ENCODE measurements at regions not wholly inside any gene's neighbourhood (a gene's known extent, or its start where the extent isn't known, plus 50 kb on each side); places are given as distances from the start of the nearest gene placed in this dataset.

DNA sequence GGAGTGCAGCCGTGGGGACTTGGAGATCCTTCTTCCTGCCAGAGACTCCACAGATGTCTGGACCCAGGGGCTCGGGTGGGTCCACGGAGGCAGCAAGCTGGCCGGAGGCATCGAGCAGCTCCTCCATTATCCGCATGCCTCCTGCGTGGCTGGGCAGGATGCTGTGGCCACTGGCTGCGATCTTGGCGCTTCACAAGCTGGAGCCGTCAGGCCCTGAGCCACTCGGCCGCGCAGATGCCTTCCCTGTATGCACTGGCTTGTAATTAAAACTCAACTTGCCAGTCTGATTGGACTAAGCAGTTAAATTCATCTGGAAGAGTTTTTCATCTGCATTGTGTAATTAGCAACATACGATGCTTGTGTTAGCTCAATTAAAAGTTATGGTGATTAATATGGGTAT lies 151.5 kb downstream of the AACS start (continued):
- TF ChIP-seq FOXK2 (IDR thresholded peaks at IDR 0.05) (no peak), NFYB (IDR thresholded peaks at IDR 0.05; ENCODE audit: insufficient read depth, low read depth, low read length) (no peak)

DNA sequence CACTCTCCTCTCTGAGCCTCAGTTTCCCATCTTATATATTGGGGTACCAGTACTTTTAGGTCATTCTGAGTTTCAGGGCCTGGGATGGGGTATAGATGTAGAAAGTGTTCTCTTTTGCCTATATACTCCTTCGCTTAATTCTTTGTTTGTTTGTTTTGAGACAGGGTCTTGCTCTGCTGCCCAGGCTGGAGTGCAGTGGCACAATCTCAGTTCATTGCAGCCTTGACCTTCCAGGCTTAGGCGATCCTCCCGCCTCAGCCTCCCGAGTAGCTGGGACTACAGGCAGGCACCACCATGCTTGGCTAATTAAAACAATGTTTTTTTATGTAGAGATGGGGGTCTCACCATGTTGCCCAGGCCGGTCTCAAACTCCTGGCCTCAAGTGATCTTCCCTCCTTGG lies 152.1 kb downstream of the AACS start:
- DNase-seq (ENCODE audit: low read depth, low spot score), result no peak
- no peaks in the 10 kb centered on the region for H3K79me2 ChIP-seq (ENCODE audit: control insufficient read depth, insufficient read depth, low read length)
- no peaks in the 10 kb centered on the region for H3K4me1 ChIP-seq (ENCODE audit: control insufficient read depth, insufficient read depth, low read length)
- no peak for ATAC-seq
- no peak overlapping the region for H3K4me2 ChIP-seq (ENCODE audit: control insufficient read depth, insufficient read depth)
- no peaks in the 10 kb centered on the region for H3K9me3 ChIP-seq (replicated peaks; ENCODE audit: control insufficient read depth, insufficient read depth, low read length)
- no peak overlapping the region for H3K9ac ChIP-seq (ENCODE audit: control insufficient read depth, insufficient read depth, low read length)
- WGBS (ENCODE audit: insufficient coverage, insufficient replicate concordance, low lambda C conversion rate, missing lambda C conversion rate), result 22% methylated on average over 5 of the region's 5 CpGs
- no peak overlapping the region for H3K27ac ChIP-seq (ENCODE audit: control insufficient read depth, insufficient read depth)
- no TSS peak for BruUV-seq (replicated peaks)
- H2AFZ ChIP-seq (ENCODE audit: control insufficient read depth, low read depth, low read length), result no peak overlapping the region
- intact Hi-C loops (cut with micrococcal nuclease; ENCODE audit: unreplicated experiment) (no loop called here), in situ Hi-C loops (cut with MboI) (no loop called here)
- H3K4me3 ChIP-seq, result no peak overlapping the region
- CTCF ChIA-PET, result no interaction called here
- RAD21 ChIA-PET (ENCODE audit: unreplicated experiment), result no interaction called here
- POLR2A ChIA-PET, result no interaction called here
- SMC1A ChIA-PET (ENCODE audit: uncharacterized antibody, unreplicated experiment), result no interaction called here
- FAIRE-seq, result no peak
- H4K20me1 ChIP-seq (ENCODE audit: control insufficient read depth, insufficient read depth), result no peaks in the 10 kb centered on the region; the same call in 1 of the 2 replicates
- TF ChIP-seq HCFC1 (IDR thresholded peaks at IDR 0.05; ENCODE audit: low read length) (no peak), YBX1 (IDR thresholded peaks at IDR 0.05) (no peak), RAD21 (IDR thresholded peaks at IDR 0.05; ENCODE audit: insufficient read depth, low read depth, low read length) (no peak), STAT3 (IDR thresholded peaks at IDR 0.05; ENCODE audit: low read depth, low read length) (no peak), ZBED1 (IDR thresholded peaks at IDR 0.05; ENCODE audit: borderline replicate concordance) (no peak), EED (IDR thresholded peaks at IDR 0.05; ENCODE audit: low read depth) (no peak), CREM (IDR thresholded peaks at IDR 0.05; ENCODE audit: low read depth) (no peak), RAD51 (IDR thresholded peaks at IDR 0.05) (no peak), SMARCA5 (IDR thresholded peaks at IDR 0.05) (no peak), JUNB (IDR thresholded peaks at IDR 0.05) (no peak), YY1 (IDR thresholded peaks at IDR 0.05; ENCODE audit: low read depth, low read length) (no peak), ZSCAN29 (IDR thresholded peaks at IDR 0.05) (no peak), PAX8 (IDR thresholded peaks at IDR 0.05) (no peak), CHD1 (IDR thresholded peaks at IDR 0.05; ENCODE audit: low read depth, low read length) (no peak), HDGF (IDR thresholded peaks at IDR 0.05) (no peak), BMI1 (IDR thresholded peaks at IDR 0.05; ENCODE audit: borderline replicate concordance) (no peak), MYC (IDR thresholded peaks at IDR 0.05; ENCODE audit: insufficient read depth, insufficient read length, insufficient replicate concordance, low read length, severe bottlenecking) (no peak)
- TF ChIP-seq, protein P1, sequence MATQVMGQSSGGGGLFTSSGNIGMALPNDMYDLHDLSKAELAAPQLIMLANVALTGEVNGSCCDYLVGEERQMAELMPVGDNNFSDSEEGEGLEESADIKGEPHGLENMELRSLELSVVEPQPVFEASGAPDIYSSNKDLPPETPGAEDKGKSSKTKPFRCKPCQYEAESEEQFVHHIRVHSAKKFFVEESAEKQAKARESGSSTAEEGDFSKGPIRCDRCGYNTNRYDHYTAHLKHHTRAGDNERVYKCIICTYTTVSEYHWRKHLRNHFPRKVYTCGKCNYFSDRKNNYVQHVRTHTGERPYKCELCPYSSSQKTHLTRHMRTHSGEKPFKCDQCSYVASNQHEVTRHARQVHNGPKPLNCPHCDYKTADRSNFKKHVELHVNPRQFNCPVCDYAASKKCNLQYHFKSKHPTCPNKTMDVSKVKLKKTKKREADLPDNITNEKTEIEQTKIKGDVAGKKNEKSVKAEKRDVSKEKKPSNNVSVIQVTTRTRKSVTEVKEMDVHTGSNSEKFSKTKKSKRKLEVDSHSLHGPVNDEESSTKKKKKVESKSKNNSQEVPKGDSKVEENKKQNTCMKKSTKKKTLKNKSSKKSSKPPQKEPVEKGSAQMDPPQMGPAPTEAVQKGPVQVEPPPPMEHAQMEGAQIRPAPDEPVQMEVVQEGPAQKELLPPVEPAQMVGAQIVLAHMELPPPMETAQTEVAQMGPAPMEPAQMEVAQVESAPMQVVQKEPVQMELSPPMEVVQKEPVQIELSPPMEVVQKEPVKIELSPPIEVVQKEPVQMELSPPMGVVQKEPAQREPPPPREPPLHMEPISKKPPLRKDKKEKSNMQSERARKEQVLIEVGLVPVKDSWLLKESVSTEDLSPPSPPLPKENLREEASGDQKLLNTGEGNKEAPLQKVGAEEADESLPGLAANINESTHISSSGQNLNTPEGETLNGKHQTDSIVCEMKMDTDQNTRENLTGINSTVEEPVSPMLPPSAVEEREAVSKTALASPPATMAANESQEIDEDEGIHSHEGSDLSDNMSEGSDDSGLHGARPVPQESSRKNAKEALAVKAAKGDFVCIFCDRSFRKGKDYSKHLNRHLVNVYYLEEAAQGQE (IDR thresholded peaks at IDR 0.05; ENCODE audit: low read depth, low read length), result no peak
- TF ChIP-seq, protein P2, sequence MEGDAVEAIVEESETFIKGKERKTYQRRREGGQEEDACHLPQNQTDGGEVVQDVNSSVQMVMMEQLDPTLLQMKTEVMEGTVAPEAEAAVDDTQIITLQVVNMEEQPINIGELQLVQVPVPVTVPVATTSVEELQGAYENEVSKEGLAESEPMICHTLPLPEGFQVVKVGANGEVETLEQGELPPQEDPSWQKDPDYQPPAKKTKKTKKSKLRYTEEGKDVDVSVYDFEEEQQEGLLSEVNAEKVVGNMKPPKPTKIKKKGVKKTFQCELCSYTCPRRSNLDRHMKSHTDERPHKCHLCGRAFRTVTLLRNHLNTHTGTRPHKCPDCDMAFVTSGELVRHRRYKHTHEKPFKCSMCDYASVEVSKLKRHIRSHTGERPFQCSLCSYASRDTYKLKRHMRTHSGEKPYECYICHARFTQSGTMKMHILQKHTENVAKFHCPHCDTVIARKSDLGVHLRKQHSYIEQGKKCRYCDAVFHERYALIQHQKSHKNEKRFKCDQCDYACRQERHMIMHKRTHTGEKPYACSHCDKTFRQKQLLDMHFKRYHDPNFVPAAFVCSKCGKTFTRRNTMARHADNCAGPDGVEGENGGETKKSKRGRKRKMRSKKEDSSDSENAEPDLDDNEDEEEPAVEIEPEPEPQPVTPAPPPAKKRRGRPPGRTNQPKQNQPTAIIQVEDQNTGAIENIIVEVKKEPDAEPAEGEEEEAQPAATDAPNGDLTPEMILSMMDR (IDR thresholded peaks at IDR 0.05 in 2 of 3, conservative IDR thresholded peaks at IDR 0.05 in 1 of 3; ENCODE audit: control insufficient read depth in 2 of 3, extremely low read depth in 1 of 3, insufficient read depth in 1 of 3, low read depth in 3 of 3, low read length in 3 of 3), result no peak
- no peaks in the 10 kb centered on the region for H3K36me3 ChIP-seq (ENCODE audit: control insufficient read depth in 2 of 2, insufficient read depth in 2 of 2, low read length in 1 of 2)
- H3K27me3 ChIP-seq (replicated peaks in 1 of 2; ENCODE audit: control insufficient read depth in 2 of 2, insufficient read depth in 2 of 2, low read length in 1 of 2), result no peaks in the 10 kb centered on the region
